ENCODE measurements at regions not wholly inside any gene's neighbourhood (a gene's known extent, or its start where the extent isn't known, plus 50 kb on each side); places are given as distances from the start of the nearest gene placed in this dataset.

- TF ChIP-seq CTCF (conservative IDR thresholded peaks at IDR 0.05; ENCODE audit: low read depth, low read length) (no peak), EZH2 (IDR thresholded peaks at IDR 0.05; ENCODE audit: low read length, unreplicated experiment) (no peak)
Observed at GRCh38 chr15:45958924-45959323, 324.1 kb downstream of the SQOR start.

Measured in PC-3 (cell line).